Left hindlimb (tissue), 1 donor: ENCODE measurements at regions not wholly inside any gene's neighbourhood (a gene's known extent, or its start where the extent isn't known, plus 50 kb on each side); places are given as distances from the start of the nearest gene placed in this dataset.
A peak's percentile ranks its signal among the peaks of the same experiment; 100 is the strongest.

ENCODE experiments used
- DNase-seq: peaks from one replicate; pipeline ENCODE4 v3.0.0-alpha.2; 2018

DNA sequence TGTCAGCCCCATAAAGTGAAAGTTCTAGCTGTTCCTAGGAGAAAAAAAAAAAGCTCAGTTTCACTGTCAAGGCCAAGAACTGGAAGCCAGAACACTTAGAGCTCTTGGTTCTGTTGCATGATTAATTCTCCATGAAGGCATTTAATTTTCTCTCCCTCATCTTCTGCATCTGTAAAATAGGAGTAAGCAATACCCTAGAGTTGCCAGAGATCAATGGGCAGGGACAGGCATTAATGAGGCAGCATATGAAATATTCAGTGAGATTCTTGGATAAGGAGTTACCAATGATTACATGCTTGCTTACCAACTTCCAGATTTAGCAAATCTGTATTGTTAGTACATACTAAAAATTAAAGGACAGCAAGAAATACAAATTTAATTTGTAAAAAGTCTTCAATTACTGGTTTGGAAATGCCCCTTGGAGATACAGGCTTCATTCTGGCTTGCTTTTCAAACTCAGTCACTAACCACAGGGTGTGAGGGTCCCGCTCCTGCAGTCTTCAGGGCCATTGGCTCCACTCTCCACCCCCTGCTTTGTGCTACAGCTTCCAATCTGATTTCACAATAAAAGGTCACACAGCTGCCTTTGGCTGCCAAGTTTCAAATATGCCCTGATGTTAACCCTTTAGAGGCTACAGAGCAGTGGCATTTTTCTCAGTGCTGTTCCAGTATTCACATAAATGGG, 624.6 kb downstream of the BNC2 start:
- no peak for DNase-seq

DNA sequence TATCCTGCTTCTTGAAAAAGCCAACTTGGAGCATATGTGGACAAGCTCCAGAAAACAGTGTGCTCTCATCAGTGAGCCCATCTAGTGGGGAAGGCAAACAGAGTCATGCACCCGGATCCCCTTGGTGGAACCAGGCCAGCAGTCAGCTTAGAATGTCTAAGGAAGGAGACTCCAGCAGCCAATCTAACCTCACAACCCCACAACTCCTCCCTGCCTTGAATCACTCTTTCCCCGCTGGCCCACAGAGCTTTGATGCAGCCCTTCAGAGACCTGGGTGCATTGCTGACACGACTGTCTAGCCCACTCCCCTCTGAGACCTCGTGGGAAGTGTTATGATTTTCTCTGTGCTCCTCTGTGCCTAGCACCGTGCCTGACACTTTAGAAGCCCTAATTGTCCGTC, 623.7 kb downstream of the BNC2 start:
- DNase-seq: no peak

DNA sequence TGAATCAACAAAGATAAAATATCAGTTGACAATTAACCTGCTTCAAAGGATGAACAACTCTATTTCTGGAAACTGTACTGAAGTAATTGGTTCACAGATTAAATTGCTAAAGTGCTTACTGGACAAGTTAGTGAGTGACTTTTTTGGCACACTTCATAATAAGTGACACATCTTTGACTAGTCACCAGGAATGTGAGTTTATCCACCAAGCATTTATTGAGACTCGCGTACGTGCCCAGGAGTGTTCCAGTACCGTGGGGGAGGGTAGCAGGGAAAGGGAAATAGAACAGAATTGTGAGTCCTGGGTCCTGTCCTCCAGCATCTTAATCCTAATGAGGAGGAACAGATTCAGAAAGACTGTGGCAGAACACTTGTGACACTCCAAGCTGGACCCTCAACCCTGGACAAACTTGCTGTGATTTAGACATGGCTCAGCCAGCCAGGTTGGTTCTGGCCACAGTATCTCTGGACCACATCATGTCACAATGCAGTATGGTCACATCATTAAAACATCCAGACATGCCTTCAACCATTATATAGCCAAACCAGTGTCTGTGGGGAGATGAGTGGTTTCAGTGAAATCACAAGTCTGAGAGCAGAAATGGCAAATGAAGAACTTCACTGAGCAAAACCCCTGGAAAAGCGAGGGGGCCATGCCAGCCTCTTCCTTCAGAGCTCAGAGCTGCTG, 623.1 kb downstream of the BNC2 start:
- no peak for DNase-seq

DNA sequence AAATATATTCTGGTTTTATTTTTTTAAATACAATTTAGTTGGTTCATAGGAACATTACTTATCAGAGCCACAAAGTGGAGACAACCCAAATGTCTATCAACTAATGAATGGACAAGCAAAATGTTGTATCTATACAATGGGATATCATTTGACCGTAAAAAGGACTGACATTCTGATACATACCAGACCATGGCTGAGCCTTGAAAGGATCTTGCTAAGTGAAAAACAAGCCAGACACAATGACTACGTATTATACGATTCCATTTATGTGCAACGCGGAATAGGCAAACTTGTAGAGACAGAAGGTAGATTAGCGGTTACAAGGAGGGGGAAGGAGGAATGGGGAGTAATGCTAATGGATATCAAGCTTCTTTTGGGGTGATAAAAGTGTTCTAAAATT, 621.6 kb downstream of the BNC2 start:
- DNase-seq: no peak

DNA sequence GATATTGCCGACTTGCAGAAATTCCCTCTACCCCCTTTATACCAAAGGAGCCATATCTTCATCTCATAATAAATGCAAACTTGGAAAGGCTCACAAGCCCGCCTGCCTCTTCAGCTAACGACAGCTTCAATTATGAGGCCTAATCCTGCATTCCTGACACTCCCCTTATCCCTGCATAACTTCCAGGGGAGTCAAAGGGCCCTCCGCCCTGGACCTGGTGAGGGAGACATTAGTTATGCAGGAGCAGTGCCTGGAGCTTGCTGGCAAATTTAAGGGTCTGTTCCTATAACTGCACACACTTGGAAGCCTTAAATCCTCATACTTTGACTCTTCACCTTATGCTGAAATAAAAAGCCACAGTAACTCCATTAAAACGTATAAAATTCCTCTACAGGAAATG, 617.9 kb downstream of the BNC2 start:
- DNase-seq: peak; percentile 55

DNA sequence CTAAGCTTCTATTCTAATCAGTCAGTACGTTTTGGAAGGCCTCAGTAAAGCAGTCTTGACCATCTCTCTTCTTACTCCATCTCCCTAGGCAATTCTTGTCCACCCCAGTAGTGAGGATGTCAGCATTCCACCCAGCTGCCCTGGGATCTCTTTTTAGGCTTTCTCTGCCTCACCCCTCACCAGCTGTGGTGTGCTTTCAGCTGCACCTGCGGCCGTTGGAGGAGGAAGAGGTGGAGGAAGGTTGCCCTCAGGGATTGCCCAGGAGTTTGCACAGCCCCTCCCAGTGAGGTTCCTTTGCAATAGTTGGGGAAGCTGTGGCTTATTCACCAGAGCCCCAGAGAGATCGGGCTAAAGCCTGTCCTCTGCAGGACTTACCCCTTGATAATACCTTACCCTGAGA, 615.8 kb downstream of the BNC2 start:
- no peak for DNase-seq

DNA sequence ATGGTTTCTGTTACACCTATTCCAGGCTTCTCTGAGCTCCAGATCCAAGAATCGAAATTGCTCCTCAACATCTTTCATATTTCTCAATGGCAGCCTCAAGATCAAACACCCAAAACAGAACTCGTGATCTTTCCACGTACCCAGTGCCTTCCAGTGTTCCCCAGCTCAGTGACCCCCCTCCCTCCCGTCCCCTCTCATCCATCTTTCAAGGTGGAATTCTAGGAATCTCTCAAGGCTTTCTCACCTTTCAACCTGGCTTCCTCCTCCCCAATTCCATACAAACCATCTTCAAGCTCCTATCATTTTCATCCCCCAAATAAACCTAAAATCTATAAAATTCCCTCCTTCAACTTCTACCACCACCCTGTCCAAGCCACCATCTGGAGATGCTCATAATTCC, 615.3 kb downstream of the BNC2 start:
- no peak for DNase-seq

DNA sequence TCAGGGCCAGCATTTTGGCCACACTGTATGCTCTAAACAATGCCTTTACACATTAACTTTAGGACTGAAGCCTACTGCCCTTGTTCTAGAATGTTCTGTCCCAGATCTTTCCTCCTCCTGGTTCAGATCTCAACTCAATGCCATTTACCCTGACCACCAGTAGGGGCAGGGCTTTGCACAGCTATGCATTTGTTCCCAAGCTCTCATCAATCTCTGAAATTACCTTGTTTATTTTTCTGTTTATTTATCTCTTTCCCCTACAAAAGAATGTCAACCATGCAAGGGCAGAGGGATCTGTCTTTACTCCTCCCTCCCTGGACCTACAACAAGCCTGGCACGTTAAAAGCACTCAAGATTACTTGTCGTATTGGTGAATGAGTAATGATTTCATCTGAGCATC, 612.9 kb downstream of the BNC2 start:
- DNase-seq: no peak

DNA sequence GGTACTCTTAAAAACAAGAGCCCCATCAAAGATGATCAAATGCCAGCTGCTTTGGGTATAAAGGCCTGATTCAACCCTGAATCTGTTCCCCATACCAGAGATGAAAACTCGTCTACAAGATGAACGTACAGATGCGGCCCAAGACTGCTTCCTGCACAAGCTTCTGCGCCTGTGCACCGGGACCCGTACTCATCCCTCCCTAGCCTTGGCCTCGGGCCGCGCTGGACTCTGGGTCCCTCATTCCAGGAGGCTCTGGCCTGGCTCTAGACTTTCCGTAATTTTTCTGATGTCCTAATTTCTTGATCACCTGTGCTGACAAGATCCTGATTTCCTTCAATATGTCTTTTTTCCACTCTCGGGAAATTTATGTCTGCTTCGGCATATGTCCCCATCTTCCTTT, 612.3 kb downstream of the BNC2 start:
- DNase-seq: no peak

DNA sequence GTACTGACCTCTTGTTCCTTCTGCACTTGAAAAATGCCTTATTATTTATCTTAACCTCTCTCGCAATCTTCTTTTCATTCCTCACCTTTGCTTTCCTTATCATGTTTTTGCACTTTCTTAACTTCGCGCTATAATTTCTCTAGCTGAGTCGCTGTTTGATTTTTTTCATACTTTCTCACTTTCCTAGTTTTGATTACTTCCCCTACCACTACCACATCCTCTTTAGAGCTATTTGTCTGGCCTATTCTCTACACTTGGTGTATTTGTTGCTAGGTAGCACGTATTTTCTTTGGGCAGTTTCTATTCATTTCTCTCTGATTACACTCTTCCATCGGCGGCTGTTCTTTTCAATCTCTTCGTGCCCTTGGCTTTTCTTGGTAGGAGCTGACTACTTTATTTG, 611.8 kb downstream of the BNC2 start:
- no peak for DNase-seq

DNA sequence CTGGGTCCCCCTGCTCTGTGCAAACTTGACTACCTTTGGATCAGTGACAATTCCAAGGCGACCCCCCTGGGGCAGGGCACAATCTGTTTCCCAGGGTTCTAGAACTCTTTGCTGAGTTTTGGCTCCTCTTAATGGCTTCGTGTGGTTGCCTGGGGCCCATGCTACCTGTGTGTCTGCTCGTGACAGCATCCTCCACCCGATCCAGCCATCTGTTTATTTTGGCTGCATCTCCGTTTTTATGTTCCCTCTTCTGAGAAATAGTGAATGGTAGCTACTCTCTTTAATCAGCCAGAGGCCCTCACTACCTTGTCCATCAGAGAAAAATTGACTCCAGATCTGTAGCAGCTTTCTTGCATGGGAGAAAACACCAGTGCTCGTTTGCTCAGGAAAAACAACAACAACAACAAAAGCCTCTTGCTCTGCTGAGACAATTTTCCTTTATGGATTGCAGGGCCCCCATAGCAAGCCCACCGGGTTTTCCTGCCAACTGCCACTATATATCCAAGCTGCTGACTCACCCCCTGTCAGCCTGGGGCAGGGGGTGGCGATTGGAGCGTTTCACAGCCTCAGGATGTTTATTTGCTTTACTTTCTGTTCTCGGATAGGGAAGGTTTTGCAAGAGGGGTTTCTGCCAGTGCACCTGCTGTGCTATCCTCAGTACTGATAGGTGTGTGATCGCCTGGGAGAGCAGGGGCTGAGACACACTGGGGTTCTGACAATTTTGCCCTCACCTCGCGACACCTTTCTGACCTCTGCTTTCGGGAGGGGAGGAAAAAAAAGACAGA, 607.8 kb downstream of the BNC2 start:
- no peak for DNase-seq

DNA sequence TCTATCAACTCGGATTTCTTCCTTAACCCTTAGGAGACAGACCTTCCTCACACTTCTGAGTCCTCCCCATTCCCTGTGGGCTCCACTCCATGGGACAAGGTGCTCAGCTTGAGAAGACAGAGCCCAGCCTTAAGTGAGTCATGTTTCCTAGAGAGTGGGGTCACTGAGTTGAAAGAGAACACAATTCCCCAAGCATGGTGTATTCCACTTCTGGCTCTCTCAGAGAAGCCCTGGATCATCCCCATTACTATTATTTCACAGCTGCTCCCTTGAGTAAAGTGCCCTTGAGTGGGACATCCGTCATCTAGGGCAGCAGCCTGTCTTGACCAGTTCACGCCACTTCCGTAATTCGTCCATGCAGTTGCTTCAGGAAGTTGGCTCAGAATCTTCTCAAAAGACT, 604.8 kb downstream of the BNC2 start:
- no peak for DNase-seq

DNA sequence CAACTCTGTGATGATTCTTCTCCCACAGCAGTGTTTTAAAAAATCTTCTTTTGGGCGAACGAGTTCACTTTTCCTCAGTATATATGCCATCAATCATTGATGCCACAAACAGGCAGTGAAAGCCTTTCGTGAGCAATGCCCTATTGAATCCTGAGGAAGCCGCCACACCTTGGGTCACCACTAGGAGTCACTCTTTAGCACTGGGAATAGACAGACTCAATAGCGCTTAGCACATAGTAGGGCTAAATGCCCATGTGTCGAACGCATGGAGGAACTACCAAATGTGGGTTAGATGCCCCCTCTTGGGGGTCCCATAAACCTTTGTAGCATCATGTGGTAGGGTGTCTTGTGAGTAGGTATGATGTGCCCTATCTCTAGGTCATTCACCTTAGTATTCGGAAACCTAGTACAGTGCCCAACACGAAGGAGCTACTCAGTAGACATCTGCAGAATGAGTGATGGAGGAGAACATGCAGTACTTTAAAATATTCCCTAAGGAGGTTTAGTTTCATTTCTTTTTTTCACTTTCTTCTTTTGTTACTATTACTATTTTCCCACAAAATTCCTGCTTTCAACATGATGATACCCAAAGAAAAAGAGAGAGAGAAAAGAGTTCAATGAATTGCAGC, 603.7 kb downstream of the BNC2 start:
- DNase-seq: no peak

DNA sequence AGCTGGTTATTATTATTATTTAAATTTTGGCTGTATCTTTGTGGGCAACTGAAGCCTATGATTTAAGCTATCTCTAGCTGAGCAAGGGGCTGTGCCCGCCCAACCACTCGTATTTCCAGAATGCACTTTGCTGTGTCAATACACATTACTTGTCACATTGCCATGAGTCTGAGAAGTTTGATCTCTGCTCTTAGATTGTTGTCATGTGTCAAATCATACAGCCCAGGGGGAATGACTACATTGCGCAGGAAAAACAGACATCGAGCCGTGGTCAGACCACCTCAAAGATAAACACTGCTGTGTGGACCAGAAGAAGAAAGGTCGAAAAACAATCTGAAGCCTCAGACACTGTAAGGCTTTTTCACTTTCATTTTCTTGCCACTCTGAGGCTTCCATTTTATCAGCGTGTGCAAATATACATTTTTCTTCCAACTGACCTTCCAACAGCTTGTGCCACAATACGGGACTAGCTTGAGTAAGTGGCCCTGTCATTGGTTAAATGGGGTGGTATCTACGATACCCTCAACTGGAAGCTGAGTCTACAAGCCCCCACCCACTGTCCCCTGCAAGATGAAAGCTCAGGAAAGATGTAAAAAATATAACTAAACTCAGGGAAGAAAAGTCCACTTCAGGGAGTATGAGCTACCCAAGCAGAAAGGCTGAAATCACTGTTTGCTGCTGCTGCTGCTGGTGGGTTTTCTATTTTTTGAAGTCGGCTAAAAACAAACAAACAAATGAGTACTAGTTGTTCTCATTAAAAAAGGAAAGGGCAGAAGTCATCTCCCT, 603.0 kb downstream of the BNC2 start:
- no peak for DNase-seq

DNA sequence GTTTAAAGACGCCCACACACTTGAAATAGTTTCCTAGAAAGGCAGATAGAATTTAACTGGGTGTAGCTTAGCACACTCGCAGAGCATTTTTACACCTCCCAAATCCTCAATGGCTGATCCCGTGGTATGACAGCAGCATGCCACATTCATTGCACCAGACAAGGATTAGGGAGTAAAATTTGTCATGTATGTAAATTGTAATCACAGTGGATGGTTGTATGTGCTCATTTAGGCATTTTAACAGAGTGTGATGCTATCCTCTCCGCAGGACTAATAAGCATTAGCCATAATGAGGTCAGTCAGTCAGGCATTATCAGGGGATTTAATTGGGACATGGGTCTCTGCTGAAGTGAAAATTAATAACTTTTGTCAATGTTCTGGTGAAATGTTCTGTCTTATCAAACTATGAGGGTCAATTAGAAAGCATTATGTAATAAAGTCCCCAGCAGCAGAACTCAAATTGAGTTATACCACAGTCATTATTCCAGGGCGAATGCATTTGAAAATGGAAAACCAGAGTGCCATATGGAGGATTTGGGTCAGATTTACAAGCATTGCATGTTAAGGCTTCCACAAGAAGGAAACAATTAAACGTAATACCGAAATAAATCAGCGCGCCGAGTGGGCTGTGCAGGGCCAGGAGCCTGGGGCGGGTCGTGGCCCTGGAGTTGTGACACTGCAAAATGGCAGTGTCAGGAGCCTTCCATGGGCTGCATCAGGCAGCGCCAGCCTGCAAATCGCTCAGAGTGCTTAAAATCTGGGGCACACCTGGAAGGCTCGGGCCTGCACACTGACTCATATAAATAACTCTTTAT, 602.2 kb downstream of the BNC2 start:
- DNase-seq: no peak

DNA sequence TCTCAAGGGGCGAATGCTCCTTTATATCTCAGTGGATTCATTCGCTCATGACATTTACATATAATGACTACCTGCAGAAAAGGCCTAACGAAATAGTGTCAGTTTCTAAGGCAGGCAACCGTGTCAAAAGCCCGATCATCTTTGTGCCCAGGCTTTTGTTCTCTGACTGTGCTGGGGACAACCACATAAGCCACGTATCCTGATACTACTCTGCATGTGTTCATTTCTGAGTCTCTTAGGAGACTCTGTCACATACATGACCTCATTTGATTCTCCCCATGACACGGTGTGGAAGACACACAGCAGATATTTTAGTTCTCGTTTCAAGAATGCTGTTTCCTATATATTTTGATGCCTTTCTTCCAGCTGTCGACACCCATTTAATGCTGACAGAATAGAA, 598.5 kb downstream of the BNC2 start:
- no peak for DNase-seq

DNA sequence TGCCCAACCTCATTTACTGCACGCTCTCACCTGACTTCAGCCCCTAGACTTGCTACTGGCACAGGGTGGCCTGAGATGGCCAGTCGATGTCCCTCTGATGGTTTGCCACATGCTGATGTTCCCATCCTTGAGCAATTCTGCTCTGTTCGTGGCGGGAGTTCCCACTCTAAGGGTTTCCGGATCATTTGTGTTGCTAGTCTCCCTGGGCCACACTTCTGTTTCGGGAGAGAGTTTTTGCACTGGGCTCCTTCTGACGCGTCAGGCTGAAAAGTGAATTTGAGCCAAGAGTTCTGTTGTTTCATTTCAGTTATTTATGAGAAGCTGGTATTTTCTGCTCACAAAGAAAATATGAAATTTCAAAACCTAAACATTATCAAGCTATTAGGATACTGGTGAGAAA, 597.7 kb downstream of the BNC2 start:
- no peak for DNase-seq

DNA sequence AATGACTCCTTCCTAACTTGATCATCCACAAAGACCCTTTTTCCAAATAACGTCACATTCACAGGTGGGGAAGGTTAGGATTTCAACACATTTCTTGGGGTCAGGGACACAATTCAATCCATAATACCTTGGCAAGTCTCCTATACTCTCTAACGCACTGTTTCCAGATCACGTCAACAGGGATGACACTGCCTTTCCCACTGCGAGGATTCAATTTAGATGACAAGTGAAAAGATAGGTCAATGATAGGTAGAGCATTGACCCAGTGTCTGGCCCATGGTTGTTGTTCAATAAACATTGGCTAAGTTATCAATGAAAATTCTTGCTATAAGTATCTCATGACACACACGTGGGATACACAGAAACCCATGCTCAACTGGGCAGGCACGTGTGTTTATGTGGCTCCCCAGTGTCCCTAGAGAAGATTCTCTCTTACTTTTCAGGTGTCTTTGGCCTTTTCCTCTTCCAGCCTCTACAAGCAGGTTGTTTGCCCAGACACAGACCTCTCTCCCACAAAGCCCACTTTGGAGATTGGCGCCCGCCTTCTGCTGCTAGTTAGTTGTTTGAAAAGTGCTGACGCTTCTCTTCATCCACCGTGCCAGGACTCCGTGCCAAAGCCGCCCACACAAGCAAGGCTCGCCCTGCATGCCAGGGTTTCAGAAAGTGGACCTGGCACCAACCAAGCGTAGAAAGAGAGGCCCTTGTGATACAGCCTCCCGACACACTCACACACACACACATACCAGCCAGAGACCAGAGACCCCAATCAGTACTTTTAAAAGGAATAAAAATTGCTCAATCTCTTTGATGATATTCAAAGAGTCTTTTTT, 594.5 kb downstream of the BNC2 start:
- DNase-seq: peak; percentile 64

DNA sequence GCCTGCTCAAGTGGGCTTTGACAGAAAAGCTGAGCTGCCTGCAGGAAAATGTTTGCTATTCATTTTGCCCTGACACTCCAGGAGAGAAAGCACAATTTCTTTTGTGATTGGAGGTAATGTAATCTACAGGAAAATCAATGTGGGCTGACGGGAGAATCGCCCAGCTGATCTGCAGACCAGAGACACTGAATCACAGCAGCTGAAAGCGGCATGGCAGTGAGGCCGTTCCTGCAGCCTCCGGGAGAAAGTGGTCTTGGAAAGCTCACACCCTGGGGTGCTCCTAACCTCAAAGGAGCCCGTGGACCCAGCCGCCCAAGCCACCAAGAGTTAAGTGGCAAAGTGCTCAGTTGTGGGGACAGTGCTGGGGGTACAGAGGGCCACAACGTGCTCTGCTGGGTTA, 593.6 kb downstream of the BNC2 start:
- no peak for DNase-seq

DNA sequence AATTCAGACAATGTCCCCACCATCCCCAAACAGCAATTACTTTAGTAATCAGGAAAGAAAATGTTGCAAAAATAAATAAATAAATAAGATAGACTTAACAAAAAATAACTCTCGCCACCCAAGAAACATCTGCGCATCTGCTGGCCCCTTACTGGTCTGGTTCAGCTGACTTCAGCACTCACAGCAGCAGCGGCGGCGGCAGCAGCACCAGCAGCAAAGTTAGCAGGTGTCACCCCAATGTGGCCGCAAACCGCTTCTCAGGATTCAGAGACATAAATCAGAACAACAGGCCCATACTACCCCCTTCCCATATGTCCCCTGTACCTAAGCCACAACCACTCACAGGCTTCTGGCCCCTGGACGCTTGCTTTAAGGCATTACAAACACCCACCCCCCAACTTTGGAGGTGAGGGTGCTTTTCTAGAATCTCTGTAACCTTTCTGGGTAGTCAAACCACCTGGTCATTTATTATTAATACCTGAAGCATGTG, 593.0 kb downstream of the BNC2 start:
- DNase-seq: no peak
